Liver (tissue), 8 donors: ENCODE measurements at regions not wholly inside any gene's neighbourhood (a gene's known extent, or its start where the extent isn't known, plus 50 kb on each side); places are given as distances from the start of the nearest gene placed in this dataset.

Experiments used
- DNase-seq: peaks from one replicate; pipeline ENCODE4 v3.0.0-alpha.2; 2017; ENCODE audit warnings: low spot score
- H3K27ac ChIP-seq, 2 donors: one replicate each; pipeline ENCODE4 v1.7.0; 2013; ENCODE audit warnings: inconsistent platforms in 2 of 2, low read length in 2 of 2, control low read depth in 1 of 2, low read depth in 1 of 2, mild to moderate bottlenecking in 1 of 2
- H3K27me3 ChIP-seq, 4 donors: one replicate each; pipeline versions ENCODE4 v1.6.1 to v1.7.0; 2013; ENCODE audit warnings: low read length in 3 of 4, inconsistent platforms in 1 of 4, mild to moderate bottlenecking in 1 of 4, moderate library complexity in 1 of 4; ENCODE audit not compliant: control insufficient read depth in 4 of 4, insufficient read depth in 4 of 4
- H3K36me3 ChIP-seq, 4 donors: one replicate each; pipeline versions ENCODE4 v1.6.1 to v1.7.0; 2013; ENCODE audit warnings: low read length in 3 of 4, mild to moderate bottlenecking in 3 of 4, low read depth in 1 of 4, moderate library complexity in 1 of 4; ENCODE audit not compliant: control insufficient read depth in 4 of 4, insufficient read depth in 3 of 4
- H3K4me1 ChIP-seq, 4 donors: one replicate each; pipeline versions ENCODE4 v1.6.1 to v1.7.0; 2013; ENCODE audit warnings: low read length in 3 of 4, mild to moderate bottlenecking in 3 of 4, moderate library complexity in 1 of 4; ENCODE audit not compliant: control insufficient read depth in 4 of 4, insufficient read depth in 4 of 4
- H3K4me3 ChIP-seq, 3 donors: one replicate each; pipeline versions ENCODE4 v1.6.1 to v1.7.0; 2013; ENCODE audit warnings: low read length in 3 of 3, control low read depth in 1 of 3, low read depth in 1 of 3, mild to moderate bottlenecking in 1 of 3
- H3K9ac ChIP-seq, 2 donors: one replicate each; pipeline ENCODE4 v1.7.0; 2013; ENCODE audit warnings: low read length in 2 of 2, mild to moderate bottlenecking in 2 of 2, moderate library complexity in 2 of 2, control low read depth in 1 of 2, low read depth in 1 of 2
- H3K9me3 ChIP-seq, 4 donors: one replicate each; pipeline versions ENCODE4 v1.6.1 to v1.7.0; 2013; ENCODE audit warnings: low read length in 3 of 4; ENCODE audit not compliant: control insufficient read depth in 4 of 4
- EGR1 ChIP-seq, 2 donors: IDR thresholded peaks; 2 replicates each; pipeline ENCODE4 v1.6.1; 2016 to 2018; ENCODE audit warnings: antibody characterized with exemption in 2 of 2, low read depth in 2 of 2
- FOXA2 ChIP-seq: IDR thresholded peaks from 2 replicates; pipeline ENCODE4 v1.6.1; 2016; ENCODE audit warnings: antibody characterized with exemption
- GABPA ChIP-seq, 2 donors: IDR thresholded peaks in 1 of 2; conservative IDR thresholded peaks in 1 of 2; 2 replicates each; pipeline ENCODE4 v1.6.1; 2016; ENCODE audit warnings: antibody characterized with exemption in 2 of 2, mild to moderate bottlenecking in 1 of 2, moderate library complexity in 1 of 2
- HNF4G ChIP-seq: IDR thresholded peaks from 2 replicates; pipeline ENCODE4 v1.6.1; 2016; ENCODE audit warnings: antibody characterized with exemption
- JUND ChIP-seq, 2 donors: IDR thresholded peaks; 2 replicates each; pipeline ENCODE4 v1.6.1; 2016; ENCODE audit warnings: antibody characterized with exemption in 2 of 2
- NR2F2 ChIP-seq: IDR thresholded peaks from 2 replicates; pipeline ENCODE4 v1.6.1; 2016; ENCODE audit warnings: antibody characterized with exemption
- RAD21 ChIP-seq, 2 donors: IDR thresholded peaks; 2 replicates each; pipeline ENCODE4 v1.6.1; 2016; ENCODE audit warnings: antibody characterized with exemption in 2 of 2, mild to moderate bottlenecking in 2 of 2
- RXRA ChIP-seq, 2 donors: IDR thresholded peaks; 2 replicates each; pipeline ENCODE4 v1.6.1; 2017 to 2018; ENCODE audit warnings: antibody characterized with exemption in 2 of 2, mild to moderate bottlenecking in 1 of 2
- SP1 ChIP-seq: IDR thresholded peaks from 2 replicates; pipeline ENCODE4 v1.6.1; 2018; ENCODE audit warnings: antibody characterized with exemption, mild to moderate bottlenecking
- TAF1 ChIP-seq: conservative IDR thresholded peaks from 2 replicates; pipeline ENCODE4 v1.6.1; 2016; ENCODE audit warnings: antibody characterized with exemption, mild to moderate bottlenecking
- YY1 ChIP-seq: IDR thresholded peaks from 2 replicates; pipeline ENCODE4 v1.6.1; 2016; ENCODE audit warnings: antibody characterized with exemption, mild to moderate bottlenecking
- WGBS: extraction: QIAGEN DNeasy Blood & Tissue Kit; methylation state at CpG from one replicate; pipeline ENCODE4 v1.1.7; 2013; 5-methylcytosine and 5-hydroxymethylcytosine counted together
- TF ChIP-seq, protein P1 (sequence below): IDR thresholded peaks from 2 replicates; pipeline ENCODE4 v1.6.1; 2016; ENCODE audit warnings: antibody characterized with exemption
- TF ChIP-seq, protein P2 (sequence below): IDR thresholded peaks from 2 replicates; pipeline ENCODE4 v1.6.1; 2016; ENCODE audit warnings: antibody characterized with exemption
- TF ChIP-seq, protein P3 (sequence below): IDR thresholded peaks from 2 replicates; pipeline ENCODE4 v1.6.1; 2016; ENCODE audit warnings: antibody characterized with exemption
- TF ChIP-seq, protein P4 (sequence below): fragments of 150-350 bp; IDR thresholded peaks from 2 replicates; pipeline ENCODE4 v1.5.1; 2017; ENCODE audit warnings: improper control_type of control experiment, low read depth, low read length; ENCODE audit not compliant: missing input control
- donor health status: healthy.
- donor health status: healthy.
- donor health status: healthy.
- donor health status: healthy.
- donor health status: healthy.

DNA sequence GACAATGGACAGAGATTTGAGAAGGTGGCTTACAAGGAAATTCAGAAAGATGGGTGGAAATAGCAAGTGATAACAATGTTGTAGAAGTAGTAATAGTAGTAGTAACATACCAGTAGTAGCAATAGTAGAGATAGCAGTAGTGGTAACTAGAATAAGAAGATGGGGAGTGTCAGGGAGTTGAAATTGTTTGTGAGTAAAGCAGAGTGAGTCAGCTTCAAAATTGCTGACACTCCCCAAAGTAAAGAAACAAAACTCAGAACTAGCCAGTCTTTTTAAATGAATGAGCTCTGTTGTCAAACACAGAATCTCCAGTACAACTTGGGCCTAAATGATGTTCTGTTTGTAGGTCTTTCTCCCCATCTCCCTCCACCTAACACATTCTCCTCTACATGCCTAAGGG is 1040.9 kb downstream of the CBLN2 start:
- Histone ChIP-seq H3K36me3 (no peaks in the 10 kb centered on the region), H3K27me3 (no peaks in the 10 kb centered on the region), H3K4me1 (no peaks in the 10 kb centered on the region), H3K4me3 (no peak overlapping the region), H3K9me3 (peaks cover 0 to 3% (median 0%) of the 10 kb centered on the region in 4 donors), H3K9ac (no peak overlapping the region), H3K27ac (no peak overlapping the region)
- TF ChIP-seq HNF4G (no peak), EGR1 (IDR thresholded peaks at IDR 0.05; ENCODE audit: low read depth in 2 of 2) (no peak)
- TF ChIP-seq, protein P1, sequence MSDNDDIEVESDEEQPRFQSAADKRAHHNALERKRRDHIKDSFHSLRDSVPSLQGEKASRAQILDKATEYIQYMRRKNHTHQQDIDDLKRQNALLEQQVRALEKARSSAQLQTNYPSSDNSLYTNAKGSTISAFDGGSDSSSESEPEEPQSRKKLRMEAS, result no peak
- DNase-seq, result no peak

DNA sequence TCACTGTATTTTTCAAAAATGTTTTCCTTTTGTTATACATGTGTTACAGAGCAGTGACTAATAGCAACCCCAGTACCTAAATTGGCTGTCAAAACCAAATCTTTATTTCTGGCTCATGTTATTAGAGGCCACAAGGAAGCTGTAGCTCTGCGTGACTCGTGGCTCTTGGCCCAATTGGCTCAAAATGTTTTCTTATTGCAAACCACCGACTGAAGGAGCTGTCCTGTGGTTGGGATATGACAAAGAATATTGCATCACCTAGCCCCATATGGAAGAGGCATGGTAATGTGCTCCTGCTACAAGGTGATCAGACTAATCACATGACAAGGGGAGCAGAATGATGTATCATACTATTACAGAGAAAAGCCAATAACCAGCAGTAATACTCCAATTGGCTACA is 1058.5 kb downstream of the CBLN2 start:
- DNase-seq, result no peak
- Histone ChIP-seq H3K4me3 (no peak overlapping the region), H3K36me3 (no peaks in the 10 kb centered on the region), H3K9me3 (peaks cover 0 to 14% (median 0%) of the 10 kb centered on the region in 4 donors), H3K27me3 (no peaks in the 10 kb centered on the region), H3K4me1 (no peaks in the 10 kb centered on the region), H3K27ac (no peak overlapping the region), H3K9ac (no peak overlapping the region)
- 69% methylated on average over 3 of the region's 3 CpGs for WGBS
- TF ChIP-seq TAF1 (no peak), YY1 (no peak), EGR1 (IDR thresholded peaks at IDR 0.05; ENCODE audit: low read depth in 2 of 2) (no peak), SP1 (no peak), JUND (IDR thresholded peaks at IDR 0.05) (no peak), GABPA (IDR thresholded peaks at IDR 0.05 in 1 of 2, conservative IDR thresholded peaks at IDR 0.05 in 1 of 2) (no peak)
- TF ChIP-seq, protein P2, sequence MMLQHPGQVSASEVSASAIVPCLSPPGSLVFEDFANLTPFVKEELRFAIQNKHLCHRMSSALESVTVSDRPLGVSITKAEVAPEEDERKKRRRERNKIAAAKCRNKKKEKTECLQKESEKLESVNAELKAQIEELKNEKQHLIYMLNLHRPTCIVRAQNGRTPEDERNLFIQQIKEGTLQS, result no peak
- TF ChIP-seq, protein P3, sequence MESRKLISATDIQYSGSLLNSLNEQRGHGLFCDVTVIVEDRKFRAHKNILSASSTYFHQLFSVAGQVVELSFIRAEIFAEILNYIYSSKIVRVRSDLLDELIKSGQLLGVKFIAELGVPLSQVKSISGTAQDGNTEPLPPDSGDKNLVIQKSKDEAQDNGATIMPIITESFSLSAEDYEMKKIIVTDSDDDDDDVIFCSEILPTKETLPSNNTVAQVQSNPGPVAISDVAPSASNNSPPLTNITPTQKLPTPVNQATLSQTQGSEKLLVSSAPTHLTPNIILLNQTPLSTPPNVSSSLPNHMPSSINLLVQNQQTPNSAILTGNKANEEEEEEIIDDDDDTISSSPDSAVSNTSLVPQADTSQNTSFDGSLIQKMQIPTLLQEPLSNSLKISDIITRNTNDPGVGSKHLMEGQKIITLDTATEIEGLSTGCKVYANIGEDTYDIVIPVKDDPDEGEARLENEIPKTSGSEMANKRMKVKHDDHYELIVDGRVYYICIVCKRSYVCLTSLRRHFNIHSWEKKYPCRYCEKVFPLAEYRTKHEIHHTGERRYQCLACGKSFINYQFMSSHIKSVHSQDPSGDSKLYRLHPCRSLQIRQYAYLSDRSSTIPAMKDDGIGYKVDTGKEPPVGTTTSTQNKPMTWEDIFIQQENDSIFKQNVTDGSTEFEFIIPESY, result no peak
- TF ChIP-seq, protein P4, sequence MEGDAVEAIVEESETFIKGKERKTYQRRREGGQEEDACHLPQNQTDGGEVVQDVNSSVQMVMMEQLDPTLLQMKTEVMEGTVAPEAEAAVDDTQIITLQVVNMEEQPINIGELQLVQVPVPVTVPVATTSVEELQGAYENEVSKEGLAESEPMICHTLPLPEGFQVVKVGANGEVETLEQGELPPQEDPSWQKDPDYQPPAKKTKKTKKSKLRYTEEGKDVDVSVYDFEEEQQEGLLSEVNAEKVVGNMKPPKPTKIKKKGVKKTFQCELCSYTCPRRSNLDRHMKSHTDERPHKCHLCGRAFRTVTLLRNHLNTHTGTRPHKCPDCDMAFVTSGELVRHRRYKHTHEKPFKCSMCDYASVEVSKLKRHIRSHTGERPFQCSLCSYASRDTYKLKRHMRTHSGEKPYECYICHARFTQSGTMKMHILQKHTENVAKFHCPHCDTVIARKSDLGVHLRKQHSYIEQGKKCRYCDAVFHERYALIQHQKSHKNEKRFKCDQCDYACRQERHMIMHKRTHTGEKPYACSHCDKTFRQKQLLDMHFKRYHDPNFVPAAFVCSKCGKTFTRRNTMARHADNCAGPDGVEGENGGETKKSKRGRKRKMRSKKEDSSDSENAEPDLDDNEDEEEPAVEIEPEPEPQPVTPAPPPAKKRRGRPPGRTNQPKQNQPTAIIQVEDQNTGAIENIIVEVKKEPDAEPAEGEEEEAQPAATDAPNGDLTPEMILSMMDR, result no peak

DNA sequence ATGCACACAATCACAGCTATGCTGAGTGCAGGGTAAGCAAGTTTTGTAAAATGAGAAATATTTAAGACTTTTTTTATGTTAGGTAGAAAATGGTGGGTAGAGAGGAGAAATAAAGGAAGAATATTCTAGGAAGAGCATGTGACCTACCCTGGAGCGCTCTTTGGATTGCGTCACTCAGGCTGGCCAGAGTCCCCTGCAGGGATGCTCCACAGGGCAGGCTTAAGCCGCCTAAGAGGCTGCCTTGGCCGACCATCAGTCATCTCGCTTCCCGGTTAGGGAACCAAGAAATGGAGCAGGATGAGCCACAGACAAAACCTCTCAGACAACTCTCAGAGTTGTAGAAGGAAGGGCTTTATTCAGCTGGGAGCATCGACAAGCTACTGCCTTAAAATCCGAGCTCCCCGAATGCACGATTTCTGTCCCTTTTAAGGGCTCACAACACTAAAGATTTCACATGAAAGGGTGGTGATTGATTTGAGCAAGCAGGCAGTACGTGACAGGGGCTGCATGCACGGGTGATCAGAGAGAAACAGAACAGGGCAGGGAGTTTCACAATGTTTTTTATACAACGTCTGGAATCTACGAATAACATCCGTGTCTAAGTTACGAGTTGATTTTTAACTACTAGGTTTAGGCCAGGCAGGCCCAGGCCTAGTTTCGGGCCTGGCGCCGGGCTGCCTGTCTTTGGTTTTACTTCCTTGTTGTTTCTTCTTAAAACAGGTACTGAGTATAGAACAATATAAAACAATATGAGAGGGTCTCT is 1072.0 kb downstream of the CBLN2 start:
- WGBS, result 82% methylated on average over 19 of the region's 19 CpGs
- H3K4me3 ChIP-seq, result no peak overlapping the region
- no peaks in the 10 kb centered on the region for H3K27me3 ChIP-seq
- DNase-seq, result no peak
- no peaks in the 10 kb centered on the region for H3K9me3 ChIP-seq
- no peak overlapping the region for H3K27ac ChIP-seq
- no peak for TF ChIP-seq FOXA2
- TF ChIP-seq RAD21 (IDR thresholded peaks at IDR 0.05), result no peak
- no peak for TF ChIP-seq RXRA (IDR thresholded peaks at IDR 0.05)
- no peak for TF ChIP-seq TAF1
- no peak for TF ChIP-seq NR2F2
- TF ChIP-seq HNF4G, result no peak
- TF ChIP-seq, protein P2, result no peak
- TF ChIP-seq EGR1 (IDR thresholded peaks at IDR 0.05; ENCODE audit: low read depth in 2 of 2), result no peak
- TF ChIP-seq GABPA (IDR thresholded peaks at IDR 0.05 in 1 of 2, conservative IDR thresholded peaks at IDR 0.05 in 1 of 2), result no peak
- no peak for TF ChIP-seq SP1
- no peaks in the 10 kb centered on the region for H3K4me1 ChIP-seq
- no peaks in the 10 kb centered on the region for H3K36me3 ChIP-seq
- H3K9ac ChIP-seq, result no peak overlapping the region
